HCT116 (cell line): ENCODE measurements at regions not wholly inside any gene's neighbourhood (a gene's known extent, or its start where the extent isn't known, plus 50 kb on each side); places are given as distances from the start of the nearest gene placed in this dataset.

Experiments
- EZH2phosphoT487 ChIP-seq: fragments of 200-600 bp; IDR thresholded peaks from 2 replicates; pipeline ENCODE4 v1.6.1; 2018; ENCODE audit warnings: antibody characterized with exemption, borderline replicate concordance
- POLR2A ChIP-seq: IDR thresholded peaks from 2 replicates; pipeline ENCODE4 v1.7.0; 2011; ENCODE audit warnings: borderline replicate concordance; ENCODE audit not compliant: insufficient read depth, insufficient read length; ENCODE audit errors: extremely low read depth
- POLR2AphosphoS5 ChIP-seq: IDR thresholded peaks from 2 replicates; pipeline ENCODE4 v1.6.1; 2011; ENCODE audit warnings: mild to moderate bottlenecking, low read depth, low read length, moderate library complexity
- RAD21 ChIP-seq: IDR thresholded peaks from 2 replicates; pipeline ENCODE4 v1.6.1; 2012; ENCODE audit warnings: low read depth, mild to moderate bottlenecking
- ZFX ChIP-seq: fragments of 450-650 bp; IDR thresholded peaks from 2 replicates; pipeline ENCODE4 v1.6.1; 2017

DNA sequence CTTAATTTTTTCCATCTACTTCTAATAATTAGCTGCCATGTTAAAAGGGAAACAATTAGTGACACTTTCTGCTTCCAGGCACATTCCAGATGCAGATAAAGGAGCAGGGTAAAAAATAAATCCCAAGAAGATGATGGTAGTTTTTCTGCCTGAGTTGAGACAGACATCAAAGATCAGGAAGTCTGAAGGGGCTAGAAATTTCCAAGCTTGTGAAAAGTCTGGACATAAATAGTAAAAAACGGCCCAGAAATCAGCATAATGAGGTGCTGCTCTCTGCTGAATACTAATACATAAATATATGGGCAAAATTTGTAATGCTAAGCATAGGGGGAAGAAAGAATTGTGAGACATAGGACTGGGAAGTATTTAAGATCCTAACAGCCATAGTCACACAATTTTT, 460.0 kb upstream of the RGS18 start:
- TF ChIP-seq ZFX (no peak), POLR2AphosphoS5 (no peak), EZH2phosphoT487 (no peak), POLR2A (no peak), RAD21 (no peak)
